Activated CD4-positive, alpha-beta T cell treated with anti-CD3 and anti-CD28 coated beads, Interleukin-2, amount 50 U/mL, for 4 hours (primary cell): ENCODE measurements at regions not wholly inside any gene's neighbourhood (a gene's known extent, or its start where the extent isn't known, plus 50 kb on each side); places are given as distances from the start of the nearest gene placed in this dataset.

ENCODE experiments used
- DNase-seq, 2 experiments: peaks; one replicate each; pipeline ENCODE4 v3.0.0-alpha.2; 2020

- no peak for DNase-seq
Measured at GRCh38 chr3:72214066-72214951, 429.4 kb upstream of the PROK2 start.

GRCh38 chr3:72213296-72214065 lies 428.5 kb upstream of the PROK2 start:
- DNase-seq = no peak

- DNase-seq = no peak
Measured at GRCh38 chr3:72212396-72212795, 427.4 kb upstream of the PROK2 start.

GRCh38 chr3:72210261-72210660 lies 425.3 kb upstream of the PROK2 start:
- no peak for DNase-seq

GRCh38 chr3:72205297-72205826 lies 420.4 kb upstream of the PROK2 start:
- DNase-seq = no peak

- no peak for DNase-seq
Measured at GRCh38 chr3:72204452-72204851, 419.5 kb upstream of the PROK2 start.

GRCh38 chr3:72203613-72204349 lies 418.8 kb upstream of the PROK2 start:
- no peak for DNase-seq

- no peak for DNase-seq
Measured at GRCh38 chr3:72203105-72203504, 418.2 kb upstream of the PROK2 start.

- DNase-seq = no peak
Measured at GRCh38 chr3:72200332-72200731, 415.4 kb upstream of the PROK2 start.

GRCh38 chr3:72199530-72199929 lies 414.6 kb upstream of the PROK2 start:
- DNase-seq = no peak

- DNase-seq = no peak
Measured at GRCh38 chr3:72196377-72196929, 411.5 kb upstream of the PROK2 start.

- DNase-seq = no peak
Measured at GRCh38 chr3:72195895-72196294, 410.9 kb upstream of the PROK2 start.

GRCh38 chr3:72194458-72194857 lies 409.5 kb upstream of the PROK2 start:
- no peak for DNase-seq

- DNase-seq = no peak
Measured at GRCh38 chr3:72193771-72194430, 409.0 kb upstream of the PROK2 start.

- DNase-seq = no peak
Measured at GRCh38 chr3:72192572-72192971, 407.6 kb upstream of the PROK2 start.

GRCh38 chr3:72191209-72191960 lies 406.4 kb upstream of the PROK2 start:
- DNase-seq = no peak

- no peak for DNase-seq
Measured at GRCh38 chr3:72190050-72190449, 405.1 kb upstream of the PROK2 start.

GRCh38 chr3:72189339-72189738 lies 404.4 kb upstream of the PROK2 start:
- DNase-seq = no peak

- no peak for DNase-seq
Measured at GRCh38 chr3:72188536-72188935, 403.6 kb upstream of the PROK2 start.

- DNase-seq = no peak
Measured at GRCh38 chr3:72187131-72187530, 402.2 kb upstream of the PROK2 start.

GRCh38 chr3:72186400-72186855 lies 401.5 kb upstream of the PROK2 start:
- no peak for DNase-seq
